Thymus (tissue), 11 donors: ENCODE measurements at regions not wholly inside any gene's neighbourhood (a gene's known extent, or its start where the extent isn't known, plus 50 kb on each side); places are given as distances from the start of the nearest gene placed in this dataset.

Source experiments
- DNase-seq, 9 donors: peaks; one replicate each; pipeline ENCODE4 v3.0.0-alpha.2; 2013; ENCODE audit warnings: low spot score in 9 of 9, low read depth in 6 of 9, missing footprints in 1 of 9
- H3K27ac ChIP-seq, 2 donors: one replicate each; pipeline ENCODE4 v1.5.1; 2013; ENCODE audit warnings: control low read depth in 1 of 2, low read depth in 1 of 2, low read length in 1 of 2, mild to moderate bottlenecking in 1 of 2, moderate library complexity in 1 of 2
- H3K27me3 ChIP-seq, 2 donors: one replicate each; pipeline ENCODE4 v1.5.1; 2013; ENCODE audit warnings: low read length in 1 of 2; ENCODE audit not compliant: control insufficient read depth in 2 of 2, insufficient read depth in 1 of 2
- H3K36me3 ChIP-seq, 2 donors: one replicate each; pipeline ENCODE4 v1.5.1; 2013; ENCODE audit warnings: low read length in 1 of 2, mild to moderate bottlenecking in 1 of 2, moderate library complexity in 1 of 2; ENCODE audit not compliant: control insufficient read depth in 2 of 2, insufficient read depth in 2 of 2
- H3K4me1 ChIP-seq, 2 donors: one replicate each; pipeline ENCODE4 v1.5.1; 2013; ENCODE audit warnings: low read length in 2 of 2; ENCODE audit not compliant: control insufficient read depth in 2 of 2, insufficient read depth in 2 of 2
- H3K4me3 ChIP-seq, 2 donors: one replicate each; pipeline ENCODE4 v1.5.1; 2013; ENCODE audit warnings: low read length in 2 of 2, control low read depth in 1 of 2, mild to moderate bottlenecking in 1 of 2
- H3K9me3 ChIP-seq, 2 donors: one replicate each; pipeline ENCODE4 v1.5.1; 2013; ENCODE audit warnings: low read length in 1 of 2, mild to moderate bottlenecking in 1 of 2; ENCODE audit not compliant: control insufficient read depth in 2 of 2, insufficient read depth in 1 of 2
- WGBS: extraction: QIAGEN DNeasy Blood & Tissue Kit; methylation state at CpG from one replicate; pipeline ENCODE4 v1.1.7; 2013; 5-methylcytosine and 5-hydroxymethylcytosine counted together
- donor health status: healthy.

DNA sequence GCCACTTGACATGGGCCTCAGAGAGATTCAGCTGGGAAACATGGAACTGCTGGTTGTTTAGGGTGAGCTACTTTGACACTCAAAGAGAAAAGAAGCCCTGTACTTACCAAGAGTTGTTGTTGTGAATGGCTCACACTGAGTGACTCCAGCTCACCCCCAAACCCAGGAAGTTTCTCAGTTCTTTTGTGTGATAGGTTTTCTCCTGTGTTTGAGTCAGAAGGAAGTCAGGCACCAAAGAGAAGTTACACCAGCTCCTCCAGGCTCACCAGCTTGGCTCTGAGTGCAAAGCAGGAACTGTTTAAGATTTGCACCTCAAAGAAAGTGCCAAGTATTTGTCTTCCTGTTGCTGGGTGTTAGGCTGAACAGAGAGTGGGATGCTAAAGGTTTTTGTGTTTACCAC lies 111.2 kb upstream of the PROX1 start:
- H3K4me3 ChIP-seq, result no peak overlapping the region
- H3K27me3 ChIP-seq, result no peaks in the 10 kb centered on the region
- H3K27ac ChIP-seq, result no peak overlapping the region
- DNase-seq, result no peak
- H3K4me1 ChIP-seq, result no peaks in the 10 kb centered on the region
- H3K36me3 ChIP-seq, result no peaks in the 10 kb centered on the region
- H3K9me3 ChIP-seq, result no peaks in the 10 kb centered on the region

DNA sequence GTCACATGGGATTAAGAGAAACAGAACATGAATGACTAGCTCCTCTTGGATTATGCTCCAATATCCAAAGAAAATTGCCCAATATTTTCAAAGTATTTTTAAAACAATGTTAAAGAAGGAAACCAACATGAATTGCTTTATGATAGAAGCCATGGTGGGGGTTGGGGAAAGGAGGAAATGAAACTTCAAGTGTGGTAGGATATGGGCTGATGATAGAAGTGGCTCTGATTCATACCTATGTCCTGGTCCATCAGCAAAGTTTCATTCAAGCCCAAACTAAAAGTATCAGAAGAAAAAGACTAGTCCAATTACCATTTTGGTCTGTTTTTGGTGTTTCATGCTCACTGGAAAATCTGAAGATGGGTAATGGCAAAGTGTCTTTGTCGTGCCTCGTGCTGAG lies 104.2 kb upstream of the PROX1 start:
- Histone ChIP-seq H3K27ac (no peak overlapping the region), H3K36me3 (no peaks in the 10 kb centered on the region), H3K4me3 (no peak overlapping the region), H3K9me3 (no peaks in the 10 kb centered on the region), H3K4me1 (no peaks in the 10 kb centered on the region), H3K27me3 (no peaks in the 10 kb centered on the region)
- 97% methylated on average over 2 of the region's 2 CpGs for WGBS
- DNase-seq, result no peak

DNA sequence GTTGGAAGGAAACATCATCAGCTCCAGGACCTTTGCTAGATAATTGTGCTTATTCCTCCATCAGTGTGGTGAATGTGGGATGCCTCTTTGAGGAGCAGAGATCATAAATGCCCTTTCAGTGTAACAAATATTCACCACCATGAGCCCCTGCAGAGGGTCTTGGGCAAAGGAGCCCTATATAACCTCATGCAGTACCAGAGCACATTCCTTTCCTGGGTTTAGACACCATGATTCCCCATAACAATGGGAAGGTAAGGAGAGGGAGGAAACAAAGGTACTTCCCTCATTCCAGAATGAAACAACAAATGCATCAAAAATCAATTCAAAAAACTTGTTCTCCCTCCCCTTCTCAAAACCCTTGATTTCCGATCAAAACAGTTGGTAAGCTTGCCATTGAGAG lies 103.4 kb upstream of the PROX1 start:
- no peaks in the 10 kb centered on the region for H3K27me3 ChIP-seq
- H3K9me3 ChIP-seq, result no peaks in the 10 kb centered on the region
- H3K4me3 ChIP-seq, result no peak overlapping the region
- H3K27ac ChIP-seq, result no peak overlapping the region
- no peaks in the 10 kb centered on the region for H3K36me3 ChIP-seq
- 0% methylated on average over 1 of the region's 1 CpG for WGBS
- no peak for DNase-seq
- H3K4me1 ChIP-seq, result no peaks in the 10 kb centered on the region

GRCh38 chr1:213884942-213885341 lies 102.8 kb upstream of the PROX1 start:
- no peaks in the 10 kb centered on the region for H3K36me3 ChIP-seq
- no peaks in the 10 kb centered on the region for H3K27me3 ChIP-seq
- WGBS, result 93% methylated on average over 4 of the region's 4 CpGs
- H3K4me1 ChIP-seq, result no peaks in the 10 kb centered on the region
- H3K9me3 ChIP-seq, result no peaks in the 10 kb centered on the region
- H3K27ac ChIP-seq, result no peak overlapping the region
- H3K4me3 ChIP-seq, result no peak overlapping the region
- no peak for DNase-seq

DNA sequence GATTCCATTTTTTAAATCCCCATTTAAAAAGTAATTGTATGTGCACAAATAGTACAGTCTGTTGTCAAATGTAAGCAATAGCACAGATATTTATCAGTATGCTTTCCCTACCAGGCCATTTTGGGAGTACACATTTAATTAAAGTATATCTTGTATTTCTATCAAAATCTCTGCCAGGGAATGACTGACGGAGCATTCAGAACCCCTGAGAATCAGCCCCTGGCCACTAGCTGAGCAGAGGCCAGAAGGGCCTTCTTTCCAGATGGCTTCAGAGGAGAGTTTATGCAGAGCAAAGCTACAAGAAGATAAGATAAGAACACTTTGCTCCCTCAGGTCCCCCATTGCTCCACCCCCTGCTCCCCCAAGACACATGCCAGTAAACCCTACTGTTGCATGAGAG lies 99.9 kb upstream of the PROX1 start:
- DNase-seq, result no peak
- 95% methylated on average over 1 of the region's 1 CpG for WGBS
- Histone ChIP-seq H3K36me3 (no peaks in the 10 kb centered on the region), H3K4me3 (no peak overlapping the region), H3K9me3 (no peaks in the 10 kb centered on the region), H3K27me3 (no peaks in the 10 kb centered on the region), H3K4me1 (no peaks in the 10 kb centered on the region), H3K27ac (no peak overlapping the region)

GRCh38 chr1:213891989-213892902 lies 95.5 kb upstream of the PROX1 start:
- WGBS, result 87% methylated on average over 6 of the region's 6 CpGs
- H3K27ac ChIP-seq, result no peak overlapping the region
- no peak for DNase-seq
- no peaks in the 10 kb centered on the region for H3K4me1 ChIP-seq
- H3K27me3 ChIP-seq, result no peaks in the 10 kb centered on the region
- H3K9me3 ChIP-seq, result no peaks in the 10 kb centered on the region
- H3K4me3 ChIP-seq, result no peak overlapping the region
- H3K36me3 ChIP-seq, result no peaks in the 10 kb centered on the region

DNA sequence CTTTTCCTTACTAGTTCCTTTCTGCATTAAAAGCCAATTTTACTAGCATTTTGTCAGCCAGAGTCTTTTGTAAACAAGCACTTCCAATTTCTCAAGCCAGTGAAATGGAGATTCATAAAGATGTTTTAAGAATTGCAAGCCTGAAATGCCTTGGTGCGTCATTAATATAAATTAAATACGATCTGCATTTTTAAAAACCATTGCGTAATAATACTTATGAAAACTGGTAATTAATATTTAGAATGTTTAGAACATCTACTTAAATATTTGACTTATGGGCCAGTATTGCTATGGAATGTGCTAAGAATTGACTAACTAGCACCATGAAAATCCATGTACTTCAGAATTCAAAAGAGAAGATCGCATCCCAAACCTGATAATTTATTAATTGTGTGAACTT lies 89.1 kb upstream of the PROX1 start:
- H3K36me3 ChIP-seq, result no peaks in the 10 kb centered on the region
- no peaks in the 10 kb centered on the region for H3K9me3 ChIP-seq
- 98% methylated on average over 4 of the region's 4 CpGs for WGBS
- H3K27me3 ChIP-seq, result no peaks in the 10 kb centered on the region
- no peak for DNase-seq
- H3K4me3 ChIP-seq, result no peak overlapping the region
- no peak overlapping the region for H3K27ac ChIP-seq
- H3K4me1 ChIP-seq, result no peaks in the 10 kb centered on the region

- Histone ChIP-seq H3K36me3 (no peaks in the 10 kb centered on the region), H3K4me3 (no peak overlapping the region), H3K9me3 (no peaks in the 10 kb centered on the region), H3K4me1 (no peaks in the 10 kb centered on the region), H3K27ac (no peak overlapping the region), H3K27me3 (no peaks in the 10 kb centered on the region)
- 10% methylated on average over 4 of the region's 4 CpGs for WGBS
- DNase-seq, result no peak
Measured at GRCh38 chr1:213899413-213899812, 88.4 kb upstream of the PROX1 start.

GRCh38 chr1:213905344-213905743 lies 82.4 kb upstream of the PROX1 start:
- no peaks in the 10 kb centered on the region for H3K27me3 ChIP-seq
- no peaks in the 10 kb centered on the region for H3K36me3 ChIP-seq
- 72% methylated on average over 13 of the region's 13 CpGs for WGBS
- DNase-seq, result no peak
- H3K9me3 ChIP-seq, result no peaks in the 10 kb centered on the region
- H3K27ac ChIP-seq, result no peak overlapping the region
- H3K4me3 ChIP-seq, result no peak overlapping the region
- no peaks in the 10 kb centered on the region for H3K4me1 ChIP-seq
